ENCODE measurements at regions not wholly inside any gene's neighbourhood (a gene's known extent, or its start where the extent isn't known, plus 50 kb on each side); places are given as distances from the start of the nearest gene placed in this dataset.

- no peak for TF ChIP-seq ZNF597 (CRISPR knock-in tag; IDR thresholded peaks at IDR 0.05)
- TF ChIP-seq STAG1 (CRISPR knock-in tag; IDR thresholded peaks at IDR 0.05): no peak
- TF ChIP-seq ZFX (CRISPR knock-in tag; IDR thresholded peaks at IDR 0.05; ENCODE audit: low read depth): no peak
- no peak for TF ChIP-seq KAT8 (CRISPR knock-in tag; IDR thresholded peaks at IDR 0.05)
Measured at GRCh38 chr11:44423289-44423688, 113.3 kb upstream of the ALX4 start (continued).

- TF ChIP-seq ZNF362 (CRISPR knock-in tag; IDR thresholded peaks at IDR 0.05; ENCODE audit: borderline replicate concordance) (no peak), CREB1 (IDR thresholded peaks at IDR 0.05) (0 out of 2 replicates have a peak, but pooled peaks have one; percentile 7), CREB1 (CRISPR knock-in tag; IDR thresholded peaks at IDR 0.05) (no peak)
- intact Hi-C loops (cut with micrococcal nuclease; ENCODE audit: unreplicated experiment): no loop called here
- H3K27ac ChIP-seq (ENCODE audit: extremely low read length, insufficient read depth, low read length): no peak overlapping the region
- H2AFZ ChIP-seq (ENCODE audit: low read length): no peak overlapping the region
- FAIRE-seq: no peak
- H4K20me1 ChIP-seq (ENCODE audit: insufficient read depth, low read length): no peaks in the 10 kb centered on the region
- no peak overlapping the region for H3K4me3 ChIP-seq (replicated peaks in 1 of 3; ENCODE audit: insufficient read depth in 1 of 3, low read depth in 2 of 3, low read length in 3 of 3)
- BruUV-seq (replicated peaks): no TSS peak
- ChIA-PET POLR2A (no interaction called here), CTCF (ENCODE audit: low intra/inter-chr PET ratio, low total read pairs) (no interaction called here)
- in situ Hi-C loops (cut with HindIII; ENCODE audit: extremely low pct_ligation_motif_present, low pct_unique_long_range_greater_than_20kb): loop anchor here (25.0 kb wide), 1 partner anchor 113 kb away; the partner anchor contains the start of gene ALX4
- no peaks in the 10 kb centered on the region for H3K36me3 ChIP-seq (replicated peaks in 1 of 2; ENCODE audit: control insufficient read depth in 1 of 2, insufficient read depth in 2 of 2, low read length in 2 of 2)
- no peak overlapping the region for H3K9ac ChIP-seq (ENCODE audit: insufficient read depth, low read depth, low read length)
- no peak for DNase-seq (ENCODE audit: low spot score)
- H3K4me1 ChIP-seq (ENCODE audit: insufficient read depth, low read length): no peaks in the 10 kb centered on the region
- WGBS (ENCODE audit: low lambda C conversion rate): 42% methylated on average over 4 of the region's 4 CpGs
- H3K9me3 ChIP-seq (ENCODE audit: low read length): no peaks in the 10 kb centered on the region
- ATAC-seq: no peak
- H3K4me2 ChIP-seq (ENCODE audit: low read depth, low read length): no peak overlapping the region
- H3K79me2 ChIP-seq (ENCODE audit: insufficient read depth, low read length): no peaks in the 10 kb centered on the region
- peaks cover 0 to 6% of the 10 kb centered on the region in 2 experiments; a peak in 1 of 5 replicates for H3K27me3 ChIP-seq (ENCODE audit: control insufficient read depth in 1 of 2, insufficient read depth in 2 of 2, low read length in 2 of 2)
Measured at GRCh38 chr11:44424841-44425240, 114.9 kb upstream of the ALX4 start.
